GM10248 (cell line): ENCODE measurements at regions not wholly inside any gene's neighbourhood (a gene's known extent, or its start where the extent isn't known, plus 50 kb on each side); places are given as distances from the start of the nearest gene placed in this dataset.

Source experiments
- CTCF ChIA-PET: fragments of 300-600 bp; sonication (Branson Sonifier 250); formaldehyde crosslinking; extraction: SDS; loops from one replicate; lab custom pipeline; 2021; ENCODE audit warnings: antibody characterized with exemption; lab: Yijun Ruan, JAX
- POLR2A ChIA-PET: fragments of 350-650 bp; sonication (Branson Sonifier 250); formaldehyde crosslinking; extraction: SDS; loops from one replicate; lab custom pipeline; 2020; ENCODE audit warnings: antibody characterized with exemption; lab: Yijun Ruan, JAX
- DNase-seq: peaks from one replicate; pipeline ENCODE4 v3.0.0; 2012; ENCODE audit errors: extremely low spot score
- TF ChIP-seq, protein P1 (sequence below): IDR thresholded peaks from 2 replicates; pipeline ENCODE4 v1.5.1; 2012; ENCODE audit warnings: mild to moderate bottlenecking, low read depth; ENCODE audit errors: extremely low read depth, missing control alignments, control extremely low read depth

DNA sequence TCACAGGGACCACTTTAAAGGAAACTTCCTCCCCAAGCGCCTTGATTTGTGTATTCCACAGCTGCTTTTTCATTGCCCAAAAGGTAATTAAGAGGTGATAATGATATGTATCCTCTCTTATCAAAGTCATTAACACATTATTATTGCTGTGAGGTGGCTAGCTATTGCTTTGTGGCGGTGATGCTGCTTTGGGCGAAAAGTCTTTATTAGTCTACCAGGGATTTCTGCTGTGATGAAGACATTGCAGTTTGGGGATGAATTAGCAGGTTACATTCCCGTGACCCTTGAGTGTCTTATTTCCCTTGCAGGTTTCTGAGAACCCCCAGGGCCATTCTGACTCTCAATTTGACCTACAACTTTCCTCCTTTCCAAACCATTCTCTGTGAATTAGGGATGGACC is 143.4 kb upstream of the SOX4 start:
- TF ChIP-seq, protein P1, sequence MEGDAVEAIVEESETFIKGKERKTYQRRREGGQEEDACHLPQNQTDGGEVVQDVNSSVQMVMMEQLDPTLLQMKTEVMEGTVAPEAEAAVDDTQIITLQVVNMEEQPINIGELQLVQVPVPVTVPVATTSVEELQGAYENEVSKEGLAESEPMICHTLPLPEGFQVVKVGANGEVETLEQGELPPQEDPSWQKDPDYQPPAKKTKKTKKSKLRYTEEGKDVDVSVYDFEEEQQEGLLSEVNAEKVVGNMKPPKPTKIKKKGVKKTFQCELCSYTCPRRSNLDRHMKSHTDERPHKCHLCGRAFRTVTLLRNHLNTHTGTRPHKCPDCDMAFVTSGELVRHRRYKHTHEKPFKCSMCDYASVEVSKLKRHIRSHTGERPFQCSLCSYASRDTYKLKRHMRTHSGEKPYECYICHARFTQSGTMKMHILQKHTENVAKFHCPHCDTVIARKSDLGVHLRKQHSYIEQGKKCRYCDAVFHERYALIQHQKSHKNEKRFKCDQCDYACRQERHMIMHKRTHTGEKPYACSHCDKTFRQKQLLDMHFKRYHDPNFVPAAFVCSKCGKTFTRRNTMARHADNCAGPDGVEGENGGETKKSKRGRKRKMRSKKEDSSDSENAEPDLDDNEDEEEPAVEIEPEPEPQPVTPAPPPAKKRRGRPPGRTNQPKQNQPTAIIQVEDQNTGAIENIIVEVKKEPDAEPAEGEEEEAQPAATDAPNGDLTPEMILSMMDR: no peak
- CTCF ChIA-PET: interaction anchor here (1.3 kb wide), 1 partner anchor 11 kb away, joined by 3 read pairs; no protein-coding TSS in a partner anchor
- no peak for DNase-seq
- POLR2A ChIA-PET: no interaction called here

DNA sequence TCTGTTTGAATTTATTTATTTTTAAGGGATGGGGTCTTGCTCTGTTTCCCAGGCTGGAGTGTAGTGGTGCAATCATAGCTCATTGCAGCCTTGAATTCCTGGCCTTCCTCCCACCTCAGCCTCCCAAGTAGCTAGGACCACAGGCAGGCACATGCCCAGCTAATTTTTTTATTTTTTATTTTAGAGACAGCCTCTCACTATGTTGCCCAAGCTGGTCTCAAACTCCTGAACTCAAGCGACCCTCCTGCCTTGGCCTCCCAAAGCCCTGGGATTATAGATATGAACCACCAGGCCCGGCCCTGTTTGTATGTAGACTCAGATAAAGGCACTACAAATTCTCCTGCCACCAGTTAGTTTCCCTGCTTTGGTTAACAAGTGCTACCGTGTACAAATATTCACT is 142.9 kb upstream of the SOX4 start:
- TF ChIP-seq, protein P1: no peak
- DNase-seq: no peak
- ChIA-PET POLR2A (no interaction called here), CTCF (interaction anchor here (1.3 kb wide), 1 partner anchor 10 kb away, joined by 3 read pairs; no protein-coding TSS in a partner anchor)

DNA sequence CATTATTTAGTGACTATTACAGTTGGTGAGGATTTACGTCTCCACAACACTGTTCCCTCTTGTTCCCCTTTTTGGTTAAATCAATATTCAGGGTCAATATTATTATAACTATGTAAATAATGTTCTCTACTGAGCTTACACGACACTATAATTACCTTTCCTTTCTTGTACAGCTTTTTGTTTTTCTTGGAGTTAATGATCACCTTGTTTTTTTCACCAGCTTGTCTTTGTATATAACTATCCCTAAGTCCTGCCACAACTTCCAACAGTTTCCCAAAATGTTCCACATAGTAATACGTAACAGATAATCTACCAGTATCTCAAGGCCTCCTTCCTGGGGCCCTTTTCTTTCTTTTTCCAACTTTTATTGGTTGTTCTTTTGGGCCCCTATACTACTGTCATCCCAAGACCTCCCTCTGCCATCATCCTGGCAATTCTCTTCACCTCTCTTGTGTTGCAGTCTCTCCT is 142.0 kb upstream of the SOX4 start:
- ChIA-PET POLR2A (no interaction called here), CTCF (no interaction called here)
- DNase-seq: no peak
- TF ChIP-seq, protein P1: no peak

DNA sequence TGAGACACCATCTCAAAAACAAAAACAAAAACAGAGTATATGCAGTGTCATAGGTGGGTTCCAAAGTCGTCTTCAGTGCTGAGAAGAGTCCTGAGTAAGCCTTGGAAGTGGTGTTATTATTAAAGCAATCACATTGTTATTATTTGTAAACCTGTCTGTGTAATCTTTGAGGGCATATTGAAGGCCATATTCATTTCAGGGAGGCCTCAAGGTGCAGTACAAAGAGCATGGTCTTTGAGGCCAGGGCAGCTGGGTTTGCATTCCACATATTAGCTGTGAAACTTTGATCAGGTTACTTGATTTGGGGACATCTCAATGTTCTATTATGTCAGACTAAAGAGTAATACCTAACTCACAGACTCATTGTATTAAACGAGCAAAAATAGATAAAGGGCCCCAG is 139.3 kb upstream of the SOX4 start:
- DNase-seq: no peak
- ChIA-PET CTCF (interaction anchor here (1.8 kb wide), 1 partner anchor 14 kb away, joined by 5 read pairs; no protein-coding TSS in a partner anchor), POLR2A (no interaction called here)
- TF ChIP-seq, protein P1: no peak

DNA sequence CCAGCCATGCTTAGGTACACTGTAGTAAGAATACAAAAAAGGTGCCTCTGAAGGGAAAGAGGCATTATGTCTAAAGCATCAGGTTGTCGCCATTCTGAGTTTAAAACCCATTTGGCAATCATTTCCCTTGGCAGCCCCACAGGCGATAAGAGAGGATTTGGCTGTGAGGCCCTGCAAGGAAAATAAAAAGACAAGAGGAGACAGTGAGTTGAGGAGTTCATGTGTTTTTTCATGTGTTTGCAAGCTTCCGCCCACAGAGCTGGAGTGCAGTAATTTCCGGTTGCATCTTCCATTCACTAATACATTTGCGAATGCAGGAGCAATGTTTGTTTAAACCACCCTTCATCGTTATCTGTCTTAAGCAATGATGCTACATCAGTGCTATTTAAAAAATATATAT is 138.5 kb upstream of the SOX4 start:
- POLR2A ChIA-PET: no interaction called here
- no peak for DNase-seq
- CTCF ChIA-PET: interaction anchor here (1.8 kb wide), 1 partner anchor 14 kb away, joined by 5 read pairs; no protein-coding TSS in a partner anchor
- TF ChIP-seq, protein P1: no peak

DNA sequence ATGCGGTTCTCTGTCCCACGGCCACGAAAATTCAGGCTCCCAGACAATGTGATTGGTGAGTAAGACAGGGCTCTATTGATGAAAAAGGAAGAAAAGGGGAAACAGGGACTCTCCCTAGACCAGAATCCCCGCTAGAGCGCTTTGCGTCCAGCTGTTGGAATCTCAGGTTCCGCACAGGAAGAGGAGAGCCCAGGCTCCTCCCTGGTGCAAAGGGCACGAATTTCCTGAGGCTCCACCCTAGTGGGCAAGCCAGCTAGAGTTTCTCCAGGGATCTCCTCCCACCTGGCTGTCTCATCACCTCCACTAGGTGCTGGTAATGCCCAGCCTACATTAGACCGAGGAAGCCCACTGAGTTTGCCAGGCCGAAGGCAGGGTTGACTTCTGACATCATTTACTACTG is 135.9 kb upstream of the SOX4 start:
- ChIA-PET POLR2A (no interaction called here), CTCF (no interaction called here)
- DNase-seq: no peak
- TF ChIP-seq, protein P1: no peak
